Natural killer cell (primary cell): ENCODE measurements at regions not wholly inside any gene's neighbourhood (a gene's known extent, or its start where the extent isn't known, plus 50 kb on each side); places are given as distances from the start of the nearest gene placed in this dataset.

Experiments
- ATAC-seq, 3 donors: fragments of 150-1000 bp in 2 of 3; fragments of 200-7000 bp in 1 of 3; cut with Tn5 transposase; 1 replicate in 1 of 3; 2 replicates in 2 of 3; pipeline ENCODE4 v1.10.0; 2021; ENCODE audit warnings: mild to moderate bottlenecking in 2 of 3, moderate library complexity in 2 of 3
- DNase-seq, 2 donors: peaks; one replicate each; pipeline versions ENCODE4 v3.0.0 to v3.0.0-alpha.2; 2013 to 2021; ENCODE audit warnings: mixed read lengths in 1 of 2
- H3K27ac ChIP-seq: one replicate; pipeline ENCODE4 v1.5.1; 2013; ENCODE audit warnings: mild to moderate bottlenecking, low read length
- H3K27me3 ChIP-seq: one replicate; pipeline ENCODE4 v1.6.1; 2013; ENCODE audit warnings: low read length; ENCODE audit not compliant: control insufficient read depth, insufficient read depth
- H3K36me3 ChIP-seq: one replicate; pipeline ENCODE4 v1.6.1; 2013; ENCODE audit warnings: low read length; ENCODE audit not compliant: control insufficient read depth, insufficient read depth
- H3K4me1 ChIP-seq: one replicate; pipeline ENCODE4 v1.6.1; 2013; ENCODE audit warnings: low read length; ENCODE audit not compliant: control insufficient read depth, insufficient read depth
- H3K4me3 ChIP-seq: one replicate; pipeline ENCODE4 v1.5.1; 2013; ENCODE audit warnings: low read length
- H3K9me3 ChIP-seq: one replicate; pipeline ENCODE4 v1.6.1; 2013; ENCODE audit warnings: low read length; ENCODE audit not compliant: control insufficient read depth, insufficient read depth
- H3K27ac Mint-ChIP-seq, 2 donors: one replicate each; pipeline ENCODE4 v1.8.0; 2022; ENCODE audit warnings: mild to moderate bottlenecking in 2 of 2, mixed read lengths in 2 of 2, moderate library complexity in 1 of 2
- H3K27me3 Mint-ChIP-seq, 2 donors: one replicate each; pipeline ENCODE4 v1.8.0; 2022; ENCODE audit warnings: low read depth in 2 of 2, mixed read lengths in 2 of 2
- H3K36me3 Mint-ChIP-seq: one replicate; pipeline ENCODE4 v1.8.0; 2022; ENCODE audit warnings: mixed read lengths
- H3K4me1 Mint-ChIP-seq, 2 donors: one replicate each; pipeline ENCODE4 v1.8.0; 2022; ENCODE audit warnings: mixed read lengths in 2 of 2
- H3K4me3 Mint-ChIP-seq: one replicate; pipeline ENCODE4 v1.8.0; 2022; ENCODE audit warnings: mild to moderate bottlenecking, moderate library complexity, mixed read lengths
- H3K9me3 Mint-ChIP-seq, 2 donors: one replicate each; pipeline ENCODE4 v1.8.0; 2022; ENCODE audit warnings: mixed read lengths in 2 of 2
- WGBS: methylation state at CpG from one replicate; pipeline ENCODE4 v1.1.7; 2013; ENCODE audit warnings: missing lambda C conversion rate; ENCODE audit not compliant: insufficient coverage; 5-methylcytosine and 5-hydroxymethylcytosine counted together
- intact Hi-C: fragments of 100-400 bp; cut with micrococcal nuclease; formaldehyde crosslinking; loops from one replicate; pipeline ENCODE4 v1.14.2; 2022
- TF ChIP-seq, protein P1 (sequence below): fragments of 200-600 bp; IDR thresholded peaks from one replicate; pipeline ENCODE4 v1.8.0; 2022; ENCODE audit warnings: antibody characterized with exemption

- Mint-ChIP-seq H3K27me3 (no peaks in the 10 kb centered on the region), H3K4me3 (no peak overlapping the region), H3K27ac (no peak overlapping the region), H3K4me1 (no peaks in the 10 kb centered on the region), H3K9me3 (peaks cover 3 to 10% of the 10 kb centered on the region in 2 donors), H3K36me3 (no peaks in the 10 kb centered on the region)
- Histone ChIP-seq H3K9me3 (no peaks in the 10 kb centered on the region), H3K4me1 (no peaks in the 10 kb centered on the region), H3K4me3 (no peak overlapping the region), H3K27ac (no peak overlapping the region), H3K27me3 (no peaks in the 10 kb centered on the region), H3K36me3 (no peaks in the 10 kb centered on the region)
- TF ChIP-seq, protein P1, sequence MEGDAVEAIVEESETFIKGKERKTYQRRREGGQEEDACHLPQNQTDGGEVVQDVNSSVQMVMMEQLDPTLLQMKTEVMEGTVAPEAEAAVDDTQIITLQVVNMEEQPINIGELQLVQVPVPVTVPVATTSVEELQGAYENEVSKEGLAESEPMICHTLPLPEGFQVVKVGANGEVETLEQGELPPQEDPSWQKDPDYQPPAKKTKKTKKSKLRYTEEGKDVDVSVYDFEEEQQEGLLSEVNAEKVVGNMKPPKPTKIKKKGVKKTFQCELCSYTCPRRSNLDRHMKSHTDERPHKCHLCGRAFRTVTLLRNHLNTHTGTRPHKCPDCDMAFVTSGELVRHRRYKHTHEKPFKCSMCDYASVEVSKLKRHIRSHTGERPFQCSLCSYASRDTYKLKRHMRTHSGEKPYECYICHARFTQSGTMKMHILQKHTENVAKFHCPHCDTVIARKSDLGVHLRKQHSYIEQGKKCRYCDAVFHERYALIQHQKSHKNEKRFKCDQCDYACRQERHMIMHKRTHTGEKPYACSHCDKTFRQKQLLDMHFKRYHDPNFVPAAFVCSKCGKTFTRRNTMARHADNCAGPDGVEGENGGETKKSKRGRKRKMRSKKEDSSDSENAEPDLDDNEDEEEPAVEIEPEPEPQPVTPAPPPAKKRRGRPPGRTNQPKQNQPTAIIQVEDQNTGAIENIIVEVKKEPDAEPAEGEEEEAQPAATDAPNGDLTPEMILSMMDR, result no peak
- intact Hi-C loops, result no loop called here
- ATAC-seq (no peak), DNase-seq (no peak)
- 100% methylated on average over 3 of the region's 4 CpGs for WGBS
Observed at GRCh38 chr4:67126570-67126969, 418.7 kb downstream of the CENPC start.

- H3K4me3 Mint-ChIP-seq, result no peak overlapping the region
- ATAC-seq (no peak), DNase-seq (no peak)
- no peak overlapping the region for H3K4me3 ChIP-seq
- H3K27me3 ChIP-seq, result no peaks in the 10 kb centered on the region
- TF ChIP-seq, protein P1, result no peak
- WGBS, result 83% methylated on average over 4 of the region's 5 CpGs
- no peaks in the 10 kb centered on the region for H3K27me3 Mint-ChIP-seq
- no peak overlapping the region for H3K27ac Mint-ChIP-seq
- H3K27ac ChIP-seq, result no peak overlapping the region
- H3K4me1 Mint-ChIP-seq, result no peaks in the 10 kb centered on the region
- H3K36me3 Mint-ChIP-seq, result no peaks in the 10 kb centered on the region
- H3K4me1 ChIP-seq, result no peaks in the 10 kb centered on the region
- no peaks in the 10 kb centered on the region for H3K36me3 ChIP-seq
- no peaks in the 10 kb centered on the region for H3K9me3 ChIP-seq
- intact Hi-C loops, result no loop called here
- peaks cover 3 to 9% of the 10 kb centered on the region in 2 donors for H3K9me3 Mint-ChIP-seq
Observed at GRCh38 chr4:67125636-67126514, 419.4 kb downstream of the CENPC start.

DNA sequence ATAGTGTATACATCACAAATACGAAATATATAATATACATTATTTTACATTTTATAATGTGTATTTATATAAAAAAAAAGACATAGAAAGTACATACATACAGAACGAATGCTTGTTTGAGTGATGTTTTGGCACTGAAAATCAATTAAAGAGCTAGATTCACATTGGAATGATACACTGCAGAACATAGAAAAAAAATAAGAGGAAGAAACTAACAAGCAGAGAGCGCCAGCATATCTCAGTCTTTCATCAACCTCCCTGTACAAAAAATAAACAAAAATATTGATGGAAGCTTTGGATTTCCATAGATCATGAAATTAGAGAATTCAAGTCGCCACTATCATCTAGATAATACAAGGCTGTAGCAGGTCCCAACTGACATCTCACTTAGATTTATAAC is 420.6 kb downstream of the CENPC start:
- no peaks in the 10 kb centered on the region for H3K27me3 Mint-ChIP-seq
- Histone ChIP-seq H3K4me1 (no peaks in the 10 kb centered on the region), H3K36me3 (no peaks in the 10 kb centered on the region), H3K4me3 (no peak overlapping the region), H3K27me3 (no peaks in the 10 kb centered on the region), H3K9me3 (no peaks in the 10 kb centered on the region), H3K27ac (no peak overlapping the region)
- H3K36me3 Mint-ChIP-seq, result no peaks in the 10 kb centered on the region
- no peaks in the 10 kb centered on the region for H3K4me1 Mint-ChIP-seq
- ATAC-seq (no peak), DNase-seq (no peak)
- no peak overlapping the region for H3K4me3 Mint-ChIP-seq
- WGBS, result no CpG with 5 or more reads among the region's 4 CpGs
- intact Hi-C loops, result no loop called here
- H3K9me3 Mint-ChIP-seq, result peaks cover 3 to 10% of the 10 kb centered on the region in 2 donors
- TF ChIP-seq, protein P1, result no peak
- no peak overlapping the region for H3K27ac Mint-ChIP-seq

DNA sequence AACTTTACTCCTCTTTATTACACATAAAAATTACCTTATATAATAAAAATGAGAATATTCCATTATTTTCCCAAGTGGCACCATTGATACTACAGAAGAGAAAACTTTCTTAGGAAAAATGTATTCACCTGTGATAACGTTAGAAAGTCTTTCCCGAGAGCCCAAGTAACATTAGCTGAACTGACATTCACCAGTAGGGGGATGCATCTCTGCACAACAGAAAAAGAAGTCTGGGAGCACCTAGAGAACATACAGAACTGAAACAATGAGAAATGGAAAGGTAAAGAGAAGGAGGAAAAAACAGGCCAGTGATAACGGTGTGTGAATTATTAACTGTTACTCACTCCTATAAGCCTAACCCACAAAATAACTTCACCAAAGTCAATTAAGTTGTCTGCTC is 423.3 kb downstream of the CENPC start:
- Histone ChIP-seq H3K36me3 (no peaks in the 10 kb centered on the region), H3K4me3 (no peak overlapping the region), H3K27me3 (no peaks in the 10 kb centered on the region), H3K9me3 (no peaks in the 10 kb centered on the region), H3K27ac (no peak overlapping the region), H3K4me1 (no peaks in the 10 kb centered on the region)
- H3K4me3 Mint-ChIP-seq, result no peak overlapping the region
- H3K36me3 Mint-ChIP-seq, result no peaks in the 10 kb centered on the region
- TF ChIP-seq, protein P1, result no peak
- peaks cover 5 to 9% of the 10 kb centered on the region in 2 donors for H3K9me3 Mint-ChIP-seq
- 35% methylated on average over 2 of the region's 3 CpGs for WGBS
- intact Hi-C loops, result no loop called here
- no peaks in the 10 kb centered on the region for H3K4me1 Mint-ChIP-seq
- H3K27ac Mint-ChIP-seq, result no peak overlapping the region
- no peaks in the 10 kb centered on the region for H3K27me3 Mint-ChIP-seq
- ATAC-seq (no peak), DNase-seq (no peak)
